ENCODE measurements at regions not wholly inside any gene's neighbourhood (a gene's known extent, or its start where the extent isn't known, plus 50 kb on each side); places are given as distances from the start of the nearest gene placed in this dataset.
"Not testable (repeated sequence)": the region's sequence is repeated elsewhere in the genome, so short reads cannot be mapped to it uniquely, and the experiment has no call there.

GRCh38 chr7:84912537-84912936 lies 274.3 kb downstream of the SEMA3D start:
- Histone ChIP-seq H3K27ac (no peak overlapping the region), H3K36me3 (no peaks in the 10 kb centered on the region), H3K27me3 (no peaks in the 10 kb centered on the region), H3K4me3 (no peak overlapping the region), H3K4me1 (ENCODE audit: low read depth) (peaks cover 6% of the 10 kb centered on the region), H3K9me3 (ENCODE audit: low read depth) (no peaks in the 10 kb centered on the region)
- no peak for TF ChIP-seq CTCF (IDR thresholded peaks at IDR 0.05; ENCODE audit: low read depth, low read length)
- no peak for DNase-seq (ENCODE audit: low read depth in 1 of 2, low spot score in 1 of 2)

- Histone ChIP-seq H3K9me3 (ENCODE audit: low read depth) (no peaks in the 10 kb centered on the region), H3K4me1 (ENCODE audit: low read depth) (peaks cover 6% of the 10 kb centered on the region), H3K27ac (no peak overlapping the region), H3K36me3 (no peaks in the 10 kb centered on the region), H3K27me3 (no peaks in the 10 kb centered on the region), H3K4me3 (no peak overlapping the region)
- DNase-seq (ENCODE audit: low read depth in 1 of 2, low spot score in 1 of 2) = no peak
- TF ChIP-seq CTCF (IDR thresholded peaks at IDR 0.05; ENCODE audit: low read depth, low read length) = no peak
These were observed 274.8 kb downstream of the SEMA3D start for GRCh38 chr7:84912018-84912417.

- H3K36me3 ChIP-seq = no peaks in the 10 kb centered on the region
- no peak for DNase-seq (ENCODE audit: low read depth in 1 of 2, low spot score in 1 of 2)
- H3K4me1 ChIP-seq (ENCODE audit: low read depth) = peaks cover 6% of the 10 kb centered on the region
- no peak overlapping the region for H3K4me3 ChIP-seq
- H3K27ac ChIP-seq = no peak overlapping the region
- no peaks in the 10 kb centered on the region for H3K9me3 ChIP-seq (ENCODE audit: low read depth)
- no peaks in the 10 kb centered on the region for H3K27me3 ChIP-seq
- TF ChIP-seq CTCF (IDR thresholded peaks at IDR 0.05; ENCODE audit: low read depth, low read length) = no peak
These were observed 275.8 kb downstream of the SEMA3D start for GRCh38 chr7:84911077-84911476.

GRCh38 chr7:84910322-84910721 lies 276.5 kb downstream of the SEMA3D start:
- not testable (repeated sequence) for H3K4me3 ChIP-seq; H3K36me3 ChIP-seq; H3K9me3 ChIP-seq (ENCODE audit: low read depth); H3K4me1 ChIP-seq (ENCODE audit: low read depth); H3K27ac ChIP-seq; H3K27me3 ChIP-seq
- peak in 1 of 2 donors; percentile 3 for DNase-seq (ENCODE audit: low read depth in 1 of 2, low spot score in 1 of 2)

GRCh38 chr7:84908196-84908793 lies 278.6 kb downstream of the SEMA3D start:
- DNase-seq (ENCODE audit: low read depth in 1 of 2, low spot score in 1 of 2) = no peak
- no peaks in the 10 kb centered on the region for H3K36me3 ChIP-seq
- no peak overlapping the region for H3K27ac ChIP-seq
- no peaks in the 10 kb centered on the region for H3K9me3 ChIP-seq (ENCODE audit: low read depth)
- H3K4me3 ChIP-seq = no peak overlapping the region
- TF ChIP-seq CTCF (IDR thresholded peaks at IDR 0.05; ENCODE audit: low read depth, low read length) = no peak
- peaks cover 6% of the 10 kb centered on the region for H3K4me1 ChIP-seq (ENCODE audit: low read depth)
- no peaks in the 10 kb centered on the region for H3K27me3 ChIP-seq

GRCh38 chr7:84906889-84907288 lies 280.0 kb downstream of the SEMA3D start:
- H3K27me3 ChIP-seq = no peaks in the 10 kb centered on the region
- H3K27ac ChIP-seq = no peak overlapping the region
- no peak for TF ChIP-seq CTCF (IDR thresholded peaks at IDR 0.05; ENCODE audit: low read depth, low read length)
- no peaks in the 10 kb centered on the region for H3K9me3 ChIP-seq (ENCODE audit: low read depth)
- no peaks in the 10 kb centered on the region for H3K36me3 ChIP-seq
- peaks cover 6% of the 10 kb centered on the region for H3K4me1 ChIP-seq (ENCODE audit: low read depth)
- DNase-seq (ENCODE audit: low read depth in 1 of 2, low spot score in 1 of 2) = no peak
- no peak overlapping the region for H3K4me3 ChIP-seq
